HEK293 (cell line): ENCODE measurements at regions not wholly inside any gene's neighbourhood (a gene's known extent, or its start where the extent isn't known, plus 50 kb on each side); places are given as distances from the start of the nearest gene placed in this dataset.

Source experiments
- CTCF ChIP-seq: fragments of 450-650 bp; formaldehyde crosslinking; IDR thresholded peaks from 2 replicates; pipeline ENCODE4 v1.5.1; 2016; ENCODE audit warnings: missing biosample characterization, missing genetic modification characterization
- GLI2 ChIP-seq: fragments of 450-650 bp; formaldehyde crosslinking; IDR thresholded peaks from 2 replicates; pipeline ENCODE4; 2017; ENCODE audit warnings: missing biosample characterization, missing genetic modification characterization, low read depth, borderline replicate concordance
- KLF16 ChIP-seq: fragments of 450-650 bp; formaldehyde crosslinking; IDR thresholded peaks from 2 replicates; pipeline ENCODE4 v1.5.1; 2017; ENCODE audit warnings: missing biosample characterization, missing genetic modification characterization
- PRDM4 ChIP-seq: fragments of 450-650 bp; formaldehyde crosslinking; IDR thresholded peaks from 2 replicates; pipeline ENCODE4 v1.5.1; 2017; ENCODE audit warnings: missing biosample characterization, missing genetic modification characterization
- SETDB1 ChIP-seq: IDR thresholded peaks from one replicate; pipeline ENCODE4 v1.6.1; 2017; ENCODE audit warnings: mild to moderate bottlenecking, low read length, moderate library complexity, mixed read lengths; ENCODE audit not compliant: insufficient read length
- SP2 ChIP-seq: fragments of 450-650 bp; formaldehyde crosslinking; IDR thresholded peaks from 2 replicates; pipeline ENCODE4 v1.5.1; 2016; ENCODE audit warnings: missing biosample characterization, missing genetic modification characterization
- YY2 ChIP-seq: fragments of 450-650 bp; formaldehyde crosslinking; IDR thresholded peaks from 2 replicates; pipeline ENCODE4 v1.5.1; 2016; ENCODE audit warnings: missing biosample characterization, missing genetic modification characterization
- ZBTB7A ChIP-seq: fragments of 450-650 bp; formaldehyde crosslinking; IDR thresholded peaks from 2 replicates; pipeline ENCODE4 v1.5.1; 2016; ENCODE audit warnings: low read depth, missing biosample characterization, missing genetic modification characterization
- ZFP37 ChIP-seq: fragments of 450-650 bp; formaldehyde crosslinking; IDR thresholded peaks from 2 replicates; pipeline ENCODE4 v1.5.1; 2016; ENCODE audit warnings: missing biosample characterization, missing genetic modification characterization
- ZNF146 ChIP-seq: fragments of 450-650 bp; formaldehyde crosslinking; IDR thresholded peaks from 2 replicates; pipeline ENCODE4 v1.5.1; 2016; ENCODE audit warnings: missing biosample characterization, missing genetic modification characterization
- ZNF274 ChIP-seq, 2 experiments: fragments of 200-500 bp in 1 of 2; fragments of 450-650 bp in 1 of 2; sonication (Bioruptor generic) in 1 of 2; formaldehyde crosslinking in 1 of 2; IDR thresholded peaks; 2 replicates each; pipeline versions ENCODE4 v1.5.1 to v1.6.1; 2014 to 2016; ENCODE audit warnings: borderline replicate concordance in 1 of 2, inconsistent platforms in 1 of 2, low read length in 1 of 2, missing biosample characterization in 1 of 2, missing genetic modification characterization in 1 of 2
- ZNF549 ChIP-seq: fragments of 450-650 bp; IDR thresholded peaks from 2 replicates; pipeline ENCODE4 v1.5.1; 2018; ENCODE audit warnings: missing biosample characterization, missing genetic modification characterization, mild to moderate bottlenecking, inconsistent platforms, moderate library complexity
- ZNF830 ChIP-seq: fragments of 450-650 bp; IDR thresholded peaks from 2 replicates; pipeline ENCODE4 v1.5.0; 2018; ENCODE audit warnings: missing biosample characterization, missing genetic modification characterization, low read depth, mild to moderate bottlenecking, moderate library complexity
- TF ChIP-seq, protein P1 (sequence below): fragments of 450-650 bp; formaldehyde crosslinking; IDR thresholded peaks from 2 replicates; pipeline ENCODE4 v1.5.1; 2016; ENCODE audit warnings: missing biosample characterization, missing genetic modification characterization

DNA sequence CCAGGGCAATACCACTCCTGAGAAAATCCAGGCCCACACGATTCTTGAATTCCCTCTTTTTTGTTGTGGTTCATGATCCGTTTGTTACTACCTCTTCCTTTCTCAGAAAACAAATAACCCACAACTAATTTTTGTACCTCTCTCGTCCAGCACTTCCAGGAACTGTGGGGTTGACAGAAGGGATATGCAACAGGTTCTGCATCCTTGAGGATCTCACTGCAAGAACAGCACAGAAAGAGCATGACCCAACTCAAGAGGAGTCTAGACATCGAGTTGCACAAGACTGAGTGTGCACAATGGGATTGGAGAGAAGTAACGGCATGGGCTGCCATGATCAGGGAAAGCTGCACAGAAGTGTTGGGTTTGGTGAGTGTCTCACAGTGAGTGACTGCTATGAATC lies 533.3 kb downstream of the SOX2 start:
- no peak for TF ChIP-seq SP2 (tag by site-specific recombination)
- TF ChIP-seq ZBTB7A (tag by site-specific recombination): no peak
- no peak for TF ChIP-seq CTCF (tag by site-specific recombination)
- TF ChIP-seq, protein P1, sequence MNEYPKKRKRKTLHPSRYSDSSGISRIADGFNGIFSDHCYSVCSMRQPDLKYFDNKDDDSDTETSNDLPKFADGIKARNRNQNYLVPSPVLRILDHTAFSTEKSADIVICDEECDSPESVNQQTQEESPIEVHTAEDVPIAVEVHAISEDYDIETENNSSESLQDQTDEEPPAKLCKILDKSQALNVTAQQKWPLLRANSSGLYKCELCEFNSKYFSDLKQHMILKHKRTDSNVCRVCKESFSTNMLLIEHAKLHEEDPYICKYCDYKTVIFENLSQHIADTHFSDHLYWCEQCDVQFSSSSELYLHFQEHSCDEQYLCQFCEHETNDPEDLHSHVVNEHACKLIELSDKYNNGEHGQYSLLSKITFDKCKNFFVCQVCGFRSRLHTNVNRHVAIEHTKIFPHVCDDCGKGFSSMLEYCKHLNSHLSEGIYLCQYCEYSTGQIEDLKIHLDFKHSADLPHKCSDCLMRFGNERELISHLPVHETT (tag by site-specific recombination): no peak
- TF ChIP-seq PRDM4 (tag by site-specific recombination): no peak
- TF ChIP-seq ZNF274 (IDR thresholded peaks at IDR 0.05; ENCODE audit: low read length): no peak
- no peak for TF ChIP-seq ZNF274 (tag by site-specific recombination; IDR thresholded peaks at IDR 0.05; ENCODE audit: borderline replicate concordance)
- no peak for TF ChIP-seq YY2 (tag by site-specific recombination)
- no peak for TF ChIP-seq ZNF146 (tag by site-specific recombination)
- TF ChIP-seq GLI2 (tag by site-specific recombination): no peak
- no peak for TF ChIP-seq ZNF830
- TF ChIP-seq KLF16: no peak
- no peak for TF ChIP-seq SETDB1
- no peak for TF ChIP-seq ZNF549
- TF ChIP-seq ZFP37 (tag by site-specific recombination): no peak
